ENCODE measurements at regions not wholly inside any gene's neighbourhood (a gene's known extent, or its start where the extent isn't known, plus 50 kb on each side); places are given as distances from the start of the nearest gene placed in this dataset.

DNA sequence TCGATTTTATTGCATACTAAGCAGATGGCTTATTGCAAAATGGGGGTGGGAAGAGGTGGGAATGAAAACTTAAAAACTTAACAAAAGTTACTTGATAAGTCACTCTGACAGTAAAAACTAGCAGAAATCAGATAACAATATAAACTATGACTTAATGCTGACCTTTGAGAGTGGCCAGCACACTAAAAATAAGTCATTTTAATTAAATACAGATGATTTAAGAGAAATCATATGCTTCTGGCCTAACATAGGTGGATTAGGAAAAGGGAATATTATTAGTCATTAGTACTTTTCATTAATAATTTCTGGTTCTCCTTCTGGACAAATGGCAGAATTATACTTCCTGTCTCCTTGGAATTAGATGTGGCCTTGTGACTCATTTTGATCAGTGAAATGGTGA lies 756.7 kb downstream of the PCDH19 start:
- Histone ChIP-seq H4K20me1 (ENCODE audit: insufficient read depth, low read length) (no peaks in the 10 kb centered on the region), H2AFZ (ENCODE audit: insufficient read depth, low read depth, low read length, poor library complexity, severe bottlenecking) (no peak overlapping the region), H3K9me3 (replicated peaks in 1 of 2; ENCODE audit: control insufficient read depth in 1 of 2, insufficient read depth in 1 of 2, low read length in 2 of 2) (no peaks in the 10 kb centered on the region), H3K4me2 (replicated peaks; ENCODE audit: extremely low read depth, low read length, poor library complexity, severe bottlenecking) (no peak overlapping the region), H3K4me3 (replicated peaks in 1 of 3; ENCODE audit: low read depth in 2 of 3, low read length in 3 of 3) (no peak overlapping the region), H3K27me3 (ENCODE audit: control insufficient read depth in 2 of 2, insufficient read depth in 2 of 2, low read length in 2 of 2) (no peaks in the 10 kb centered on the region), H3K36me3 (replicated peaks in 1 of 2; ENCODE audit: control insufficient read depth in 1 of 2, insufficient read depth in 2 of 2, low read length in 2 of 2) (no peaks in the 10 kb centered on the region), H3K4me1 (ENCODE audit: control insufficient read depth in 1 of 2, insufficient read depth in 2 of 2, low read length in 2 of 2) (no peaks in the 10 kb centered on the region), H3K9ac (ENCODE audit: insufficient read depth, low read length, poor library complexity, severe bottlenecking) (no peak overlapping the region), H3K27ac (ENCODE audit: low read depth in 1 of 2, low read length in 2 of 2) (no peak overlapping the region), H3K79me2 (ENCODE audit: insufficient read depth, low read length) (no peaks in the 10 kb centered on the region)
- Mint-ChIP-seq H3K9me3 (peaks cover 0 to 2% (median 0%) of the 10 kb centered on the region in 7 donors), H3K4me3 (no peak overlapping the region), H3K36me3 (no peaks in the 10 kb centered on the region), H3K4me1 (no peaks in the 10 kb centered on the region), H3K27me3 (ENCODE audit: low read depth in 3 of 3) (no peaks in the 10 kb centered on the region), H3K27ac (no peak overlapping the region)
- intact Hi-C loops (cut with micrococcal nuclease), result no loop called here
- no CpG with 5 or more reads among the region's 1 CpG for WGBS (ENCODE audit: insufficient coverage)
- no peak for TF ChIP-seq CTCF (IDR thresholded peaks at IDR 0.05)
- DNase-seq, result no peak

DNA sequence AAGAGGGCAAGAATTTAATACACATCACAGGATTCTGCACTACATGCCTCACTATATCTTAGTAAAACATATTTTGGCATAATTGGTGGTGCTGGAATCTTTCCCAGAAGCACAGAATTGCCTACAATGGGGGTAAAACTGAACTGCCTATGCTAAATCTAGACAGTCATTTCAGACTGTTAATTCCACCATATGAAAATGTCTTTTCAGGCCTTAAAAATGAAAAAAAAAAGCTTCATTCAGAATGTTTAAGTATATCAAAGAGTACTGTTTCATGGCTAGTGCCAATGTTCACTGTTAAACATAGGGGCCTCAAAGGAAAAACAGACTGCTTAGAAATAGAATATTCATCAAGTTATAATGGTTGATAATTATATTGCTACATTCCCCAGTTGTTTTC lies 797.0 kb downstream of the PCDH19 start:
- H3K4me3 Mint-ChIP-seq, result no peak overlapping the region
- no peak for TF ChIP-seq CTCF (IDR thresholded peaks at IDR 0.05)
- no peak overlapping the region for H3K27ac Mint-ChIP-seq
- peaks cover 0 to 3% (median 3%) of the 10 kb centered on the region in 7 donors for H3K9me3 Mint-ChIP-seq
- Histone ChIP-seq H3K36me3 (replicated peaks in 1 of 2; ENCODE audit: control insufficient read depth in 1 of 2, insufficient read depth in 2 of 2, low read length in 2 of 2) (no peaks in the 10 kb centered on the region), H3K4me2 (replicated peaks; ENCODE audit: extremely low read depth, low read length, poor library complexity, severe bottlenecking) (no peak overlapping the region), H3K27ac (ENCODE audit: low read depth in 1 of 2, low read length in 2 of 2) (no peak overlapping the region), H3K9ac (ENCODE audit: insufficient read depth, low read length, poor library complexity, severe bottlenecking) (no peak overlapping the region), H3K4me3 (replicated peaks in 1 of 3; ENCODE audit: low read depth in 2 of 3, low read length in 3 of 3) (no peak overlapping the region), H4K20me1 (ENCODE audit: insufficient read depth, low read length) (no peaks in the 10 kb centered on the region), H3K79me2 (ENCODE audit: insufficient read depth, low read length) (no peaks in the 10 kb centered on the region), H3K27me3 (ENCODE audit: control insufficient read depth in 2 of 2, insufficient read depth in 2 of 2, low read length in 2 of 2) (no peaks in the 10 kb centered on the region), H3K9me3 (replicated peaks in 1 of 2; ENCODE audit: control insufficient read depth in 1 of 2, insufficient read depth in 1 of 2, low read length in 2 of 2) (no peaks in the 10 kb centered on the region), H3K4me1 (ENCODE audit: control insufficient read depth in 1 of 2, insufficient read depth in 2 of 2, low read length in 2 of 2) (no peaks in the 10 kb centered on the region), H2AFZ (ENCODE audit: insufficient read depth, low read depth, low read length, poor library complexity, severe bottlenecking) (no peak overlapping the region)
- H3K4me1 Mint-ChIP-seq, result no peaks in the 10 kb centered on the region
- intact Hi-C loops (cut with micrococcal nuclease), result no loop called here
- H3K27me3 Mint-ChIP-seq (ENCODE audit: low read depth in 3 of 3), result peaks cover 0 to 2% (median 1%) of the 10 kb centered on the region in 3 donors
- DNase-seq, result no peak
- H3K36me3 Mint-ChIP-seq, result no peaks in the 10 kb centered on the region
